ENCODE measurements at regions not wholly inside any gene's neighbourhood (a gene's known extent, or its start where the extent isn't known, plus 50 kb on each side); places are given as distances from the start of the nearest gene placed in this dataset.

- TF ChIP-seq, protein P1, sequence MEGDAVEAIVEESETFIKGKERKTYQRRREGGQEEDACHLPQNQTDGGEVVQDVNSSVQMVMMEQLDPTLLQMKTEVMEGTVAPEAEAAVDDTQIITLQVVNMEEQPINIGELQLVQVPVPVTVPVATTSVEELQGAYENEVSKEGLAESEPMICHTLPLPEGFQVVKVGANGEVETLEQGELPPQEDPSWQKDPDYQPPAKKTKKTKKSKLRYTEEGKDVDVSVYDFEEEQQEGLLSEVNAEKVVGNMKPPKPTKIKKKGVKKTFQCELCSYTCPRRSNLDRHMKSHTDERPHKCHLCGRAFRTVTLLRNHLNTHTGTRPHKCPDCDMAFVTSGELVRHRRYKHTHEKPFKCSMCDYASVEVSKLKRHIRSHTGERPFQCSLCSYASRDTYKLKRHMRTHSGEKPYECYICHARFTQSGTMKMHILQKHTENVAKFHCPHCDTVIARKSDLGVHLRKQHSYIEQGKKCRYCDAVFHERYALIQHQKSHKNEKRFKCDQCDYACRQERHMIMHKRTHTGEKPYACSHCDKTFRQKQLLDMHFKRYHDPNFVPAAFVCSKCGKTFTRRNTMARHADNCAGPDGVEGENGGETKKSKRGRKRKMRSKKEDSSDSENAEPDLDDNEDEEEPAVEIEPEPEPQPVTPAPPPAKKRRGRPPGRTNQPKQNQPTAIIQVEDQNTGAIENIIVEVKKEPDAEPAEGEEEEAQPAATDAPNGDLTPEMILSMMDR (IDR thresholded peaks at IDR 0.05): no peak
- peak in 1 of 2 experiments; percentile 100; a peak in 2 of 4 replicates for TF ChIP-seq EP300 (IDR thresholded peaks at IDR 0.05; ENCODE audit: borderline replicate concordance in 1 of 2, low read depth in 1 of 2, low read length in 1 of 2)
- TF ChIP-seq, protein P2, sequence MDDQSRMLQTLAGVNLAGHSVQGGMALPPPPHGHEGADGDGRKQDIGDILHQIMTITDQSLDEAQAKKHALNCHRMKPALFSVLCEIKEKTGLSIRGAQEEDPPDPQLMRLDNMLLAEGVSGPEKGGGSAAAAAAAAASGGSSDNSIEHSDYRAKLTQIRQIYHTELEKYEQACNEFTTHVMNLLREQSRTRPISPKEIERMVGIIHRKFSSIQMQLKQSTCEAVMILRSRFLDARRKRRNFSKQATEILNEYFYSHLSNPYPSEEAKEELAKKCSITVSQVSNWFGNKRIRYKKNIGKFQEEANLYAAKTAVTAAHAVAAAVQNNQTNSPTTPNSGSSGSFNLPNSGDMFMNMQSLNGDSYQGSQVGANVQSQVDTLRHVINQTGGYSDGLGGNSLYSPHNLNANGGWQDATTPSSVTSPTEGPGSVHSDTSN (IDR thresholded peaks at IDR 0.05): 0 out of 2 replicates have a peak, but pooled peaks have one; percentile 20
These were observed 686.8 kb upstream of the KIF2B start for GRCh38 chr17:53135969-53136368.
